ENCODE measurements at regions not wholly inside any gene's neighbourhood (a gene's known extent, or its start where the extent isn't known, plus 50 kb on each side); places are given as distances from the start of the nearest gene placed in this dataset.

DNA sequence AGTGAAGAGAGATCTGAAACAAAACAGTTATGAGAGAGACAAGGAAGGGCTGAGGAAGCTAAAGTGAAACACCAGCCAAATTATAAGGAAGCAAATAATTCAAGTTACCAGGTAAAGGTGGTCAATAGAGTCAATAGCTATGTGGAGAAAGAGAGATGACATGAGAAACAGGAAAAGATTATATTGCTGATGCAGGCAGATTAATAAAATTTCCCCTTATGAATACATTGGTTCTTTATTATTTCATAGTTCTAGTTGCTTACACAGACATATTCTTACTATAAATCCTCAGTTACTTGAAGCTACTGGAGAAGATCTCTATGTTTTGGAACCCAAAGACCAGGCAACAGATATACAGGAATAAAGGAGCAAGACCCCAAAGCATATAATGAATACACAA, 273.7 kb upstream of the CTSO start:
- Mint-ChIP-seq H3K4me1 (no peaks in the 10 kb centered on the region), H3K9me3 (no peaks in the 10 kb centered on the region), H3K27ac (no peak overlapping the region), H3K4me3 (no peak overlapping the region), H3K27me3 (ENCODE audit: insufficient read depth) (no peaks in the 10 kb centered on the region), H3K36me3 (ENCODE audit: low read depth) (no peaks in the 10 kb centered on the region)
- DNase-seq = no peak
- Histone ChIP-seq H3K4me1 (ENCODE audit: control insufficient read depth, insufficient read depth, low read length) (no peaks in the 10 kb centered on the region), H3K4me3 (ENCODE audit: low read length) (no peak overlapping the region), H3K27me3 (ENCODE audit: control insufficient read depth, insufficient read depth, low read length, poor library complexity, severe bottlenecking) (no peaks in the 10 kb centered on the region), H3K9me3 (ENCODE audit: control insufficient read depth, low read length) (no peaks in the 10 kb centered on the region), H3K9ac (ENCODE audit: extremely low read depth, low read length, poor library complexity, severe bottlenecking) (no peak overlapping the region), H3K27ac (ENCODE audit: low read depth, low read length) (no peak overlapping the region), H3K36me3 (ENCODE audit: control insufficient read depth, insufficient read depth, low read length) (no peaks in the 10 kb centered on the region)
- TF ChIP-seq, protein P1, sequence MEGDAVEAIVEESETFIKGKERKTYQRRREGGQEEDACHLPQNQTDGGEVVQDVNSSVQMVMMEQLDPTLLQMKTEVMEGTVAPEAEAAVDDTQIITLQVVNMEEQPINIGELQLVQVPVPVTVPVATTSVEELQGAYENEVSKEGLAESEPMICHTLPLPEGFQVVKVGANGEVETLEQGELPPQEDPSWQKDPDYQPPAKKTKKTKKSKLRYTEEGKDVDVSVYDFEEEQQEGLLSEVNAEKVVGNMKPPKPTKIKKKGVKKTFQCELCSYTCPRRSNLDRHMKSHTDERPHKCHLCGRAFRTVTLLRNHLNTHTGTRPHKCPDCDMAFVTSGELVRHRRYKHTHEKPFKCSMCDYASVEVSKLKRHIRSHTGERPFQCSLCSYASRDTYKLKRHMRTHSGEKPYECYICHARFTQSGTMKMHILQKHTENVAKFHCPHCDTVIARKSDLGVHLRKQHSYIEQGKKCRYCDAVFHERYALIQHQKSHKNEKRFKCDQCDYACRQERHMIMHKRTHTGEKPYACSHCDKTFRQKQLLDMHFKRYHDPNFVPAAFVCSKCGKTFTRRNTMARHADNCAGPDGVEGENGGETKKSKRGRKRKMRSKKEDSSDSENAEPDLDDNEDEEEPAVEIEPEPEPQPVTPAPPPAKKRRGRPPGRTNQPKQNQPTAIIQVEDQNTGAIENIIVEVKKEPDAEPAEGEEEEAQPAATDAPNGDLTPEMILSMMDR (conservative IDR thresholded peaks at IDR 0.05) = no peak

DNA sequence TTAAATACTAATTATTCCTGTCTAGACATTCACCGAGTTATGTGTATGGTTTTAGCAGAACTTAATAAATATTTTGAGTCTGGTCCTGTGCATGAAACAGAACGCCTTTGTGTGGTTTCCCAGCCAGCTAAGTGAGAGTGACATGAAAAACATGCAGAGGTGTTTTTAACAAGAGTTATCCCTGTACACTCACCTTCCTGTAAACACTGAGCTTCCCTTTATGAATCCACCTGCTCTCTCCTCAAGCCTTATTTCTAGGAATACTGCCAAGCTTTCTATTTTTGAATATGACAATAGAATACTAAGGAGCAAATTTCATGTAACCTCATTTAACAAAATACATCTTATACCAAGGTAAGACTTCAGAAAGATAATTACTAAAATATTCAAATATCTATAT, 270.3 kb upstream of the CTSO start:
- no peaks in the 10 kb centered on the region for H3K4me1 ChIP-seq (ENCODE audit: control insufficient read depth, insufficient read depth, low read length)
- H3K27ac ChIP-seq (ENCODE audit: low read depth, low read length) = no peak overlapping the region
- Mint-ChIP-seq H3K27ac (no peak overlapping the region), H3K9me3 (peaks cover 7% of the 10 kb centered on the region), H3K27me3 (ENCODE audit: insufficient read depth) (no peaks in the 10 kb centered on the region), H3K36me3 (ENCODE audit: low read depth) (no peaks in the 10 kb centered on the region), H3K4me1 (no peaks in the 10 kb centered on the region), H3K4me3 (no peak overlapping the region)
- H3K36me3 ChIP-seq (ENCODE audit: control insufficient read depth, insufficient read depth, low read length) = no peaks in the 10 kb centered on the region
- no peak overlapping the region for H3K4me3 ChIP-seq (ENCODE audit: low read length)
- TF ChIP-seq, protein P1 (conservative IDR thresholded peaks at IDR 0.05) = no peak
- H3K9ac ChIP-seq (ENCODE audit: extremely low read depth, low read length, poor library complexity, severe bottlenecking) = no peak overlapping the region
- H3K27me3 ChIP-seq (ENCODE audit: control insufficient read depth, insufficient read depth, low read length, poor library complexity, severe bottlenecking) = no peaks in the 10 kb centered on the region
- no peak for DNase-seq
- WGBS, 2 experiments (ENCODE audit: insufficient coverage in 1 of 2, insufficient read length in 1 of 2) = 88 to 100% methylated on average over 1 to 2 of the region's 2 CpGs
- H3K9me3 ChIP-seq (ENCODE audit: control insufficient read depth, low read length) = peaks cover 2% of the 10 kb centered on the region

DNA sequence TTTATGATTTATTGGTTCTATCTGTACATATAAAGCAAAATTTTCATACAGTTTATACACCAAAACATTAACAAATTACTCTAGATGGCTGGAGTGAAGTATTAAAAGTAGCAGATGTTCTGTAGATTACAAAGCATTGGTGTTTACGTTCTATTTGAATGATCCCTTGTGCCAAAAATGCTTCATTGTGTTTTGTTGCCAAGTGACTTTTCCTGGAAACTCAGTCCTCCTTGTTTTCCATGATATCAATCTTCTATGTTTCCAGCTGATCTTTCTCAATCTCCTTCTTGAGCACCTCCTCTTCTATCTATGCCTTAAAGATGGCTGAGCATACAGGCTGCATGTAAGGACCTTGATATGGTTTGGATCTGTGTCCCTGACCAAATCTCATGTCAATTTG, 263.6 kb upstream of the CTSO start:
- TF ChIP-seq, protein P1 (conservative IDR thresholded peaks at IDR 0.05) = no peak
- no peak overlapping the region for H3K4me3 Mint-ChIP-seq
- 90 to 100% methylated on average over 1 of the region's 1 CpG for WGBS, 2 experiments (ENCODE audit: insufficient coverage in 1 of 2, insufficient read length in 1 of 2)
- no peaks in the 10 kb centered on the region for H3K36me3 Mint-ChIP-seq (ENCODE audit: low read depth)
- Histone ChIP-seq H3K4me3 (ENCODE audit: low read length) (no peak overlapping the region), H3K9me3 (ENCODE audit: control insufficient read depth, low read length) (peaks cover 9% of the 10 kb centered on the region), H3K9ac (ENCODE audit: extremely low read depth, low read length, poor library complexity, severe bottlenecking) (no peak overlapping the region), H3K4me1 (ENCODE audit: control insufficient read depth, insufficient read depth, low read length) (no peaks in the 10 kb centered on the region), H3K27ac (ENCODE audit: low read depth, low read length) (no peak overlapping the region), H3K36me3 (ENCODE audit: control insufficient read depth, insufficient read depth, low read length) (no peaks in the 10 kb centered on the region), H3K27me3 (ENCODE audit: control insufficient read depth, insufficient read depth, low read length, poor library complexity, severe bottlenecking) (no peaks in the 10 kb centered on the region)
- H3K27me3 Mint-ChIP-seq (ENCODE audit: insufficient read depth) = no peaks in the 10 kb centered on the region
- no peak overlapping the region for H3K27ac Mint-ChIP-seq
- no peaks in the 10 kb centered on the region for H3K4me1 Mint-ChIP-seq
- DNase-seq = no peak
- peaks cover 19% of the 10 kb centered on the region for H3K9me3 Mint-ChIP-seq
